GM12891 (cell line): ENCODE measurements at regions not wholly inside any gene's neighbourhood (a gene's known extent, or its start where the extent isn't known, plus 50 kb on each side); places are given as distances from the start of the nearest gene placed in this dataset.

Source experiments
- PAX5 ChIP-seq: IDR thresholded peaks from 2 replicates; pipeline ENCODE4 v1.6.1; 2011; ENCODE audit warnings: low read length, moderate library complexity, mild to moderate bottlenecking; ENCODE audit not compliant: insufficient read depth, severe bottlenecking
- POLR2A ChIP-seq: IDR thresholded peaks from 2 replicates; pipeline ENCODE4 v1.6.1; 2011; ENCODE audit warnings: low read depth, low read length, control low read depth
- POLR2AphosphoS5 ChIP-seq: IDR thresholded peaks from 2 replicates; pipeline ENCODE4 v1.6.1; 2011; ENCODE audit warnings: low read depth, low read length, control low read depth
- SPI1 ChIP-seq: IDR thresholded peaks from 2 replicates; pipeline ENCODE4 v1.6.1; 2011; ENCODE audit warnings: low read depth, low read length, control low read depth
- TAF1 ChIP-seq: IDR thresholded peaks from 2 replicates; pipeline ENCODE4 v1.6.1; 2011; ENCODE audit warnings: low read depth, low read length, control low read depth

DNA sequence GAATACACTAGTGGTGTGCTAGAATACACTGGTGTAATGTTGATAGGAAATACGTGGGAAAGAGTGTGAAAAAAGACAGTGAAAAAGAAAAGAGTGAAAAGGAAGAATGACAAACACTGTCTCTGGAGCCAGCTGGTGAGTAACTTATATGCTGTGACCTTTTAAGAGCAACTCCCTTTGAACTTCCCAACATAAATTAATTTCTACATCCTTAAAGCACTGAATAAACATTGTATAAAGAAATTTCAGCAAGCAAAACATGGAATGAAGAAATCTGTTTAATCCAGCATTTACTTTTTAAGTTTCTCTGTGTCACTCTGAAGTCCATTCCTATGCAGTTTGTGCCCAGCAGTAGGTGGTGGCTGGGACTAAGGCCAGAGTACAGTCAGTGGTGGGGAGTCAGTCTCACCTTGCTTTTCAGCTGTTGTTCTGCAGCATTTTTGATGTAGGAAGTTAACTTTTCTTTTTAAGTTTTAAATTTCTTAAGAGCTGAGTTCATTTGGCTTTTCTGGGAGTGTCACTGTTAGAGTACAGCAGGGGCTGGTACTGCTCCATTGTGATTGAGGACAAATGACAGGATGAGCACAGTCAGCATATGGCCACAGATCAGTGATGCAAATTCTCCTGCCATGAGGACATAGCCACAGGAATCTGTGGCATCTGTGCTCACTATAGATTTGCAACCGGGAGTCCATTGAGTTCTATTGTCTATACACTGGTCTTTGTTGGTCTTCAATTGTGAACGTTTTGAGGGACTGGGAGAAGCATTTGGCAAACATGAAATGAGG lies 321.8 kb downstream of the ZNF248 start:
- TF ChIP-seq TAF1, result no peak
- TF ChIP-seq POLR2AphosphoS5, result no peak
- TF ChIP-seq PAX5, result no peak
- no peak for TF ChIP-seq POLR2A
- TF ChIP-seq SPI1, result no peak
